Mammary epithelial cell (primary cell): ENCODE measurements at regions not wholly inside any gene's neighbourhood (a gene's known extent, or its start where the extent isn't known, plus 50 kb on each side); places are given as distances from the start of the nearest gene placed in this dataset.

ENCODE experiments used
- EZH2 ChIP-seq: IDR thresholded peaks from 2 replicates; pipeline ENCODE4 v1.6.1; 2012; ENCODE audit warnings: low read length, inconsistent platforms, borderline replicate concordance
- TF ChIP-seq, protein P1 (sequence below), 2 donors: IDR thresholded peaks in 1 of 2; conservative IDR thresholded peaks in 1 of 2; 2 replicates each; pipeline ENCODE4 v1.5.1; 2011 to 2012; ENCODE audit warnings: inconsistent platforms in 2 of 2, low read length in 2 of 2, mild to moderate bottlenecking in 2 of 2, control low read depth in 1 of 2, low read depth in 1 of 2; ENCODE audit not compliant: insufficient read depth in 1 of 2; ENCODE audit errors: extremely low read depth in 1 of 2

- TF ChIP-seq EZH2, result no peak
- TF ChIP-seq, protein P1, sequence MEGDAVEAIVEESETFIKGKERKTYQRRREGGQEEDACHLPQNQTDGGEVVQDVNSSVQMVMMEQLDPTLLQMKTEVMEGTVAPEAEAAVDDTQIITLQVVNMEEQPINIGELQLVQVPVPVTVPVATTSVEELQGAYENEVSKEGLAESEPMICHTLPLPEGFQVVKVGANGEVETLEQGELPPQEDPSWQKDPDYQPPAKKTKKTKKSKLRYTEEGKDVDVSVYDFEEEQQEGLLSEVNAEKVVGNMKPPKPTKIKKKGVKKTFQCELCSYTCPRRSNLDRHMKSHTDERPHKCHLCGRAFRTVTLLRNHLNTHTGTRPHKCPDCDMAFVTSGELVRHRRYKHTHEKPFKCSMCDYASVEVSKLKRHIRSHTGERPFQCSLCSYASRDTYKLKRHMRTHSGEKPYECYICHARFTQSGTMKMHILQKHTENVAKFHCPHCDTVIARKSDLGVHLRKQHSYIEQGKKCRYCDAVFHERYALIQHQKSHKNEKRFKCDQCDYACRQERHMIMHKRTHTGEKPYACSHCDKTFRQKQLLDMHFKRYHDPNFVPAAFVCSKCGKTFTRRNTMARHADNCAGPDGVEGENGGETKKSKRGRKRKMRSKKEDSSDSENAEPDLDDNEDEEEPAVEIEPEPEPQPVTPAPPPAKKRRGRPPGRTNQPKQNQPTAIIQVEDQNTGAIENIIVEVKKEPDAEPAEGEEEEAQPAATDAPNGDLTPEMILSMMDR (conservative IDR thresholded peaks at IDR 0.05 in 1 of 2, IDR thresholded peaks at IDR 0.05 in 1 of 2; ENCODE audit: extremely low read depth in 1 of 2, insufficient read depth in 1 of 2, low read depth in 1 of 2, low read length in 2 of 2), result no peak
These were observed 810.1 kb upstream of the WWC1 start for GRCh38 chr5:167481345-167481744.
